ENCODE measurements at regions not wholly inside any gene's neighbourhood (a gene's known extent, or its start where the extent isn't known, plus 50 kb on each side); places are given as distances from the start of the nearest gene placed in this dataset.

- H3K4me1 ChIP-seq: no peaks in the 10 kb centered on the region
- 70 to 71% methylated on average over 3 of the region's 3 CpGs for WGBS, 2 donors
- H3K4me3 ChIP-seq: no peak overlapping the region
- no peak for DNase-seq
- TF ChIP-seq EP300 (IDR thresholded peaks at IDR 0.05) (no peak), POLR2AphosphoS5 (IDR thresholded peaks at IDR 0.05) (no peak), POLR2A (IDR thresholded peaks at IDR 0.05) (no peak)
- TF ChIP-seq, protein P1, sequence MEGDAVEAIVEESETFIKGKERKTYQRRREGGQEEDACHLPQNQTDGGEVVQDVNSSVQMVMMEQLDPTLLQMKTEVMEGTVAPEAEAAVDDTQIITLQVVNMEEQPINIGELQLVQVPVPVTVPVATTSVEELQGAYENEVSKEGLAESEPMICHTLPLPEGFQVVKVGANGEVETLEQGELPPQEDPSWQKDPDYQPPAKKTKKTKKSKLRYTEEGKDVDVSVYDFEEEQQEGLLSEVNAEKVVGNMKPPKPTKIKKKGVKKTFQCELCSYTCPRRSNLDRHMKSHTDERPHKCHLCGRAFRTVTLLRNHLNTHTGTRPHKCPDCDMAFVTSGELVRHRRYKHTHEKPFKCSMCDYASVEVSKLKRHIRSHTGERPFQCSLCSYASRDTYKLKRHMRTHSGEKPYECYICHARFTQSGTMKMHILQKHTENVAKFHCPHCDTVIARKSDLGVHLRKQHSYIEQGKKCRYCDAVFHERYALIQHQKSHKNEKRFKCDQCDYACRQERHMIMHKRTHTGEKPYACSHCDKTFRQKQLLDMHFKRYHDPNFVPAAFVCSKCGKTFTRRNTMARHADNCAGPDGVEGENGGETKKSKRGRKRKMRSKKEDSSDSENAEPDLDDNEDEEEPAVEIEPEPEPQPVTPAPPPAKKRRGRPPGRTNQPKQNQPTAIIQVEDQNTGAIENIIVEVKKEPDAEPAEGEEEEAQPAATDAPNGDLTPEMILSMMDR (IDR thresholded peaks at IDR 0.05): no peak
- H3K9me3 ChIP-seq: no peaks in the 10 kb centered on the region
- intact Hi-C loops (cut with DNase I): no loop called here
- H3K27me3 ChIP-seq: no peaks in the 10 kb centered on the region
- H3K36me3 ChIP-seq: no peaks in the 10 kb centered on the region
- H3K27ac ChIP-seq: no peak overlapping the region
These were observed 274.3 kb upstream of the HS3ST1 start for GRCh38 chr4:11702886-11703557.

DNA sequence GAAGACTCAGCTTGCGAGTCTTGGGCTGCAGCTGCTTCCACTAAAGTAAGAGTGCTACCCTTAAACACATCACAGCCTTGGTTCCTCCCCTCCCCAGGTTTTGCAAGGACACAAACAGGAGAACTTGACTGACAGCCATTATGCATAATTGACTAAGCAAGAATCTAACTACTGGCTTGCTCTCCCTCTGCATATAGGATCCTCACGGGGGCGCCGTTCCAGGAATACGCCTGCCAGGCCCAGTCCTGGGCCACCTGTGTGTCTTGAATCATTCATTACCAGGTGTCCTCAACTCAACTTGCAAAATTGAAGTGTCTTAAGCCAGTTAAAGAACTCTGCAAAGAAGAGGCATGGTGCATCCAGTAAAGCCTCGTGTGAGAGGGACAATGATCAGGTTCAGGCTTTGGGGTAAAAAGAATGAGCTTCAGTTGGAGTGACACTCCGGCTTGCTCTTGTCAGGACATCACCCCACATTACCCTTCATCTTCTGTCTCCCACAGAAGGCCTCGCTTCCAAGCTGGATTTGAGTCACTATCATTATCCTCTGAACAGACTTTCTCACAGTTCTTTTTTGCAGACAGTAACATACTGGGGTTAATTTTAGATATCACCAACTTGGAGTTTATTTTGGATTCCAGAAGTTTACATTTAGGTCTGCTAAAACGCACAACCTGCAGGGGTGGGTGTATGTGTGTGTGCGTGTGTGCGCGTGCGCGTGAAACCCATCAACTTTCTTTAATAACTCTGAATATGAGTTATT, 273.5 kb upstream of the HS3ST1 start:
- H3K27me3 ChIP-seq: no peaks in the 10 kb centered on the region
- TF ChIP-seq POLR2AphosphoS5 (IDR thresholded peaks at IDR 0.05): no peak
- no peak for TF ChIP-seq POLR2A (IDR thresholded peaks at IDR 0.05)
- TF ChIP-seq EP300 (IDR thresholded peaks at IDR 0.05): no peak
- TF ChIP-seq, protein P1 (IDR thresholded peaks at IDR 0.05): no peak
- H3K4me3 ChIP-seq: no peak overlapping the region
- intact Hi-C loops (cut with DNase I): no loop called here
- no peaks in the 10 kb centered on the region for H3K36me3 ChIP-seq
- 92 to 93% methylated on average over 14 of the region's 14 CpGs for WGBS, 2 donors
- no peak overlapping the region for H3K27ac ChIP-seq
- no peaks in the 10 kb centered on the region for H3K9me3 ChIP-seq
- DNase-seq: no peak
- H3K4me1 ChIP-seq: no peaks in the 10 kb centered on the region

- DNase-seq: no peak
- H3K9me3 ChIP-seq: no peaks in the 10 kb centered on the region
- WGBS, 2 donors: 94 to 97% methylated on average over 3 of the region's 3 CpGs
- no peak overlapping the region for H3K4me3 ChIP-seq
- no peaks in the 10 kb centered on the region for H3K36me3 ChIP-seq
- no peaks in the 10 kb centered on the region for H3K4me1 ChIP-seq
- no peak for TF ChIP-seq POLR2AphosphoS5 (IDR thresholded peaks at IDR 0.05)
- TF ChIP-seq EP300 (IDR thresholded peaks at IDR 0.05): no peak
- TF ChIP-seq, protein P1 (IDR thresholded peaks at IDR 0.05): no peak
- TF ChIP-seq POLR2A (IDR thresholded peaks at IDR 0.05): no peak
- intact Hi-C loops (cut with DNase I): no loop called here
- no peak overlapping the region for H3K27ac ChIP-seq
- no peaks in the 10 kb centered on the region for H3K27me3 ChIP-seq
These were observed 272.1 kb upstream of the HS3ST1 start for GRCh38 chr4:11700751-11701226.

DNA sequence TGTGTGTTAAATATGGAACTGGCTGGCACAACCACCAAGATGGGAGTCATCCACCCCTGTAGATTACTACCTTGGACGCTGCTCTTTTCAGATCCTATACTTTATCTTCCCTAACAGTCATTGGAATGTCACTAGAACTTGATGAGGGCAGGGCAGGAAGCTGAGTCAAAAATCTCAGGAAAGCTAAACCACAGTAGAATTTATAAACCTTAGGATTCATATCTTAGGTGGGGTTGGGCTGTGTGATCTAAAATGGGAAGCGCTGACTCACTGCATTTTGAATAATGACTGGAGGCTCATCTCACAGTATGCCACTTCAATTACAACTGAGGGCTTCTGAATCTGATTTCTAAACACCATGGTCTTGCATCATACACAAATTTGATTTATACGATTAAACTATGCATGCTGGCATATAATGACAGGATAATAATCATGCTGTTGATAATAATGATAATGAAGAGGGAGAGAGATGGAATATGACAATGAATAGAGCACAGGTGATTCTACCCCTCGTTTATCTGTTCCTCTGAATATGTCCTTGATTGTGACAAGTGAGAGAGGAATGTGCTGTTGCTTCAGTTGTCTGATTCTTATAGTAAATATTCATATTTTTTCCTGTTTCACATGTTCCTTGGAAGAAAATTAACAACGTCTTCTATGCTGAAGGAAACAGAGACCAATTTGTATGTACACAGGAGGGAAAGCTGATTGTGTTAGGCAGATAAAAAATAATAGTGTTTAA, 270.3 kb upstream of the HS3ST1 start:
- TF ChIP-seq, protein P1 (IDR thresholded peaks at IDR 0.05): no peak
- TF ChIP-seq POLR2AphosphoS5 (IDR thresholded peaks at IDR 0.05) (no peak), POLR2A (IDR thresholded peaks at IDR 0.05) (no peak), EP300 (IDR thresholded peaks at IDR 0.05) (no peak)
- intact Hi-C loops (cut with DNase I): no loop called here

More for the DNA sequence above, 270.3 kb upstream of the HS3ST1 start:
- no peak overlapping the region for H3K4me3 ChIP-seq
- peaks cover 0 to 4% (median 0%) of the 10 kb centered on the region in 4 donors for H3K9me3 ChIP-seq
- WGBS, 2 donors: 72 to 77% methylated on average over 5 of the region's 5 CpGs
- no peaks in the 10 kb centered on the region for H3K27me3 ChIP-seq
- no peak overlapping the region for H3K27ac ChIP-seq
- no peaks in the 10 kb centered on the region for H3K36me3 ChIP-seq
- no peaks in the 10 kb centered on the region for H3K4me1 ChIP-seq
- no peak for DNase-seq

Data from sigmoid colon (tissue), 6 donors.